IPS-NIHi11 (cell line): ENCODE measurements at regions not wholly inside any gene's neighbourhood (a gene's known extent, or its start where the extent isn't known, plus 50 kb on each side); places are given as distances from the start of the nearest gene placed in this dataset.

ENCODE experiments used
- DNase-seq: peaks from one replicate; pipeline ENCODE4 v3.0.0; 2012; ENCODE audit warnings: mixed read lengths, low spot score

DNA sequence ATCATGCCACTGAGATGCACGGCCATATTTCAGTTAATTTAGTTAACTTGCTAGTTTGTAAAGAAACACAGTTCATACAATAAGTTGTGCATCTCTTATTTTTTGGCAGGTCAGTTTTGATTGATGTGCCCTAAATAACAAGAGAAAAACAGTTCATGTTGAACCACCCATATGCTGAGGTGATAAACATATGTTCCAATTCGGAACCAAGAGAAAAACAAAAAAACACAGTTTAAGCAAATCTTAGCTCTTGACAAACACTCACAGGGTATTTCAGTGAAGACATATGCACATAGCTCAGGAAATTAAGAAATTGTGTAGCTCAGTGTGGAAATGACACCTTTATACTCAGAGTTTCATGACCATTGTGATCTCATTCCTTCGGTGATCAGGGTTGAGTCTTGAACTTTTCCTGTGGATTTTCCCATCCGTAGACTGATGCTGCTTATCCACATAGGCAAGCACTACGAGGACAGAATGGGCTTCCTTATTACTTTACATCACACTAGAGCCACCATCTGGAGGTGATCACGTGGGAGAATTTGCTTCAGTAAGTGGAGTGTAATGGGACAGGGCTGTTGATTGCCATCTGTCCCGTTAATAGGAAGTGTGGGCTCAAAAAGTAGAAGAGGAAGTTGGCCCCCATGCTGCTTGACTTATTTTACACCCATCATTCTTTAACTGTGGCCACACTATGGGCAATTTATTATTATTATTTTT is 773.0 kb downstream of the MTRR start:
- no peak for DNase-seq

GRCh38 chr5:8644377-8644776 is 775.4 kb downstream of the MTRR start:
- DNase-seq, result no peak

GRCh38 chr5:8647111-8647510 is 778.2 kb downstream of the MTRR start:
- no peak for DNase-seq

DNA sequence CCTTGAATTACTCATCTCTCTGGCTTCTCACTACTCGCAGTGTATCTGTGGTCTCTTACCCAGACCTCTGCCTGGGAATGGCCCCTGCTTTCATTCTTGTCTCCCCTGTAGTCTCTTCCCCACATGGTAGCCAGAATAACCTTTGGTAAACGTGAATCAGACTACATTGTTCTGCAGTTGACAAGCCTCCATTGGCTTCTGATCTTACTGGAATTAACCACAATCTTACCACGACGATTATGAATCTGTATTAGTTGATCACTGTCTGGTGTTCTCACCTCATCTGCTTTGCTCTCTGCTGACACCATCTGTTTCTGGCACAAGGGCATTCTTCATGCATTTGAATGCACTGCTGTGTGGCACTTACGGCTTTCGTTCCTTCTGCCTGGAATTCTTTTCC is 781.2 kb downstream of the MTRR start:
- no peak for DNase-seq

- no peak for DNase-seq
Observed at GRCh38 chr5:8660133-8660893, 791.4 kb downstream of the MTRR start.

DNA sequence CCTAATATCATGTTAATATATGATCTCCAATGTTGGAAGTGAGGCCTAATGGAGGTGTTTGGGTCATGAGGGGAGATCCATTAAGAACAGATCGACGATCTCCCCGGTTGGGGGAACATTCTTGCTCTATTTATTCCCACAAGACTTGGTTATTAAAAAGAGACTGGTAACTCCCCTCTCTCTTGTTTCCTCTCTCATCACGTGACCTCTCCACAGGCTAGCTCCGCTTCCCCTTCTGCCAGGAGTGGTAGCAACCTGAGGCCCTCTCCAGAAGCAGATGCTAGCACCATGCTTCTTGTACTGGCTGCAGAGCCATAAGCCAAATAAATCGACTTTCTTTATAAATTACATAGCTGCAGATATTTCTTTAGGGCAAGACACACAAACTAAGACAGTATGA is 794.4 kb downstream of the MTRR start:
- DNase-seq, result no peak

GRCh38 chr5:8675182-8675581 is 806.2 kb downstream of the MTRR start:
- no peak for DNase-seq

DNA sequence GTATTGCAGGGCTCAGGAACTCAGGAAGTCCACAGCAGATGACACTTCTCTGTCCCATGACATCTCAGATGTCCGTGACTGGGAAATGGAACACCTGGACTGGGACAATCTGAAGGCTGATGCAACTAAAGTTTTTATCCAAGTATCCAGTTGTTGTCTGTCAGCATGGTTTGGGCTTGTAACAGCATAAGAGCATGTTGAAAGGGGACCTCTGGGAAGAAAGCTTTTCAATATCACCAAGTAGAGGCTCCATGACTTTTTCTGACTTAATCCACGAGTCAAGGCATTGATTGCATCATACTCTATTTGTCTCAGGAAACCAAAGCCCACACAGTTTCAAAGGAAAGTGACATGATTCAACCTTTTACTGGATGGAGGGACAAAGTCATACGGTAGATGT is 807.7 kb downstream of the MTRR start:
- no peak for DNase-seq

DNA sequence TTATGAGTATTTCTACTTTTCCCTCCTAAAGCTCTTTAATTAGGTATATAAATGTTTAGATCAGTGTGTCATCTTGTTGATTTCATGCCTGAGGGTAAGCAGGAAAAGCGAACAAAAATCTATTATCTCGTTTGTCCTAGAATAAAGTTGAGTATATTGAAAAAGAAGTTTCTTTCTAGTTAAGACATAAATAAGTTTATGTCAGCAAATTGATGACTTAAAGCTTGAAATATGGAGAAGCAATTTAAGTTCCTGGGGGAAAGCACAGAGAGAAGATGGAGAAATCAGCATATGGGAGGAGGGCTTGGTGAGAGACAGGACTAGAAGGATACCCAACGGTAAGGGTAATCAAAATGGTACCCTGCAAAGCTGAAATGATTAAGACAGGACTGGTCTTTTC is 813.4 kb downstream of the MTRR start:
- no peak for DNase-seq

DNA sequence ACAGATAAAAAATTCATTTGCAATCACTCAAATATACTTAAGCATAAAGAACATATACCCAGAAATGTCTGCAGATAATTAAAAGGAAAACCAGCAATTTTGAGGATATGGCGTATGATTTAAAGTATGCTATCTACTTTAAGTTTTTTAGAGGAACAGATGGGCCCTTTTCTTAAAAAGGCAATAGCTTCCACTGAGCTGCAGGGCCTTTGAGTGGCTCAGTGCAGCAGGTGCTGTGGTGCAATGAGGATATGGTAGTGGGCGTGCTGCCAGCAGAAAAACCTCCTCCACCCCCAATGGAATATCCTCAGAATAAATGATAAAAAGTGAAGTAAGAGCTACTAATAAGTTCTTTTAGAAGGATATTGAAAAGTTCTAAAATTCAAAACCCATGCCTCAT is 814.5 kb downstream of the MTRR start:
- no peak for DNase-seq

DNA sequence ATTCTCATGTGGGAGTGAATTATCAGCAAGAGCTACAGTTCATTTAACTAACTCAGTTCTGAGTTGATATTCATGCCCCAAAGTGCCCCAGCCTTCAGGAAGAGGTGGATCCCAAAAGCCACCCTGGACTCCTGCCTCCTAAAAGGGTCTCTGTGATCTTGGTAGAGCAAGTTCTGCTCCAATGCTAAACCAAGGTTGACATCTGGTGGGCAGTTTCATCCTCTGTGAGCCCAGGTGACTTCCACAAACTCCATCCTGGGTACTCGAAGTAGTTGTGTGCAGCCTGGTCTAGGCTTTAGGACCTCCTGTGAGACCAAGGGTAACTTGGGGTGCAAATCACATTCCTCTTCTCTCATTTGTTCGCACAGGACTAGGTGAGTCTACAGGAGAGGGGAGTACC is 816.8 kb downstream of the MTRR start:
- DNase-seq, result no peak

GRCh38 chr5:8686707-8687106 is 817.8 kb downstream of the MTRR start:
- no peak for DNase-seq

- DNase-seq, result no peak
Observed at GRCh38 chr5:8689773-8690172, 820.8 kb downstream of the MTRR start.

DNA sequence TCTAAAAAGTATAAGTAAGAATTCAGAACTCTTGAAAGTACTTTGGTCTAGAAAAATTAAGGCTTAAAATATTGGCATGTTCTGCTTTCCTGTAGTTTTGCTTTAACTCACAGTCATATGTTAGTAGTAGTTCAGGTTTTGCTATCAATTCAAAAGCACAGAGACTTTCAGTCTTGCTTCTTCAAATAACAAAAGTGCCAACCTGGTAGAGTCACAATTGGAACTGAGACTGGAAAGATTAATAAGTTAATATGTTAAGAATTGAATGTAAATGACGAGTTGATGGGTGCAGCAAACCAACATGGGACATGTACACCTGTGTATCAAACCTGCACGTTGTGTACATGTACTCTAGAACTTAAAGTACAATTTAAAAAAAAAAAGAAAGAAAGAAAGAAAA is 822.3 kb downstream of the MTRR start:
- DNase-seq, result no peak

- no peak for DNase-seq
Observed at GRCh38 chr5:8693341-8693844, 824.4 kb downstream of the MTRR start.

DNA sequence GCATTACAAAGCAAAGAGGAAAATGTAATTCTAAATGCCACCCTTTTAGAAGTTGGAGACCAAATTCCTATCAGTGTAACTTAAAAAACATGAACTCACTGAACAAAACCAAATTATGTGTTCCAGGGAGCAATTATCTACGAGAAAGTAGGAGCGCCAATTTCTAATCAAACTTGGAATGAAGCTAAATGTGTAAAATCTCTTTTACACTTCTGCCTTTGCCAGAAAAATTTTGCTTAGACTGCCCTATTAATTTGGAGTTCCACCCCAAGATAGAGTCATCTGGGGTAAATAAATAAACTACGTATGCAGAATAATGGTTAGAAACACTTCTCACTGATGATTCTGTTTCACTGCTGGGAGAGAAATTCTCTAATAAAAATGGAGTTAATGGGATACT is 825.6 kb downstream of the MTRR start:
- DNase-seq, result no peak

DNA sequence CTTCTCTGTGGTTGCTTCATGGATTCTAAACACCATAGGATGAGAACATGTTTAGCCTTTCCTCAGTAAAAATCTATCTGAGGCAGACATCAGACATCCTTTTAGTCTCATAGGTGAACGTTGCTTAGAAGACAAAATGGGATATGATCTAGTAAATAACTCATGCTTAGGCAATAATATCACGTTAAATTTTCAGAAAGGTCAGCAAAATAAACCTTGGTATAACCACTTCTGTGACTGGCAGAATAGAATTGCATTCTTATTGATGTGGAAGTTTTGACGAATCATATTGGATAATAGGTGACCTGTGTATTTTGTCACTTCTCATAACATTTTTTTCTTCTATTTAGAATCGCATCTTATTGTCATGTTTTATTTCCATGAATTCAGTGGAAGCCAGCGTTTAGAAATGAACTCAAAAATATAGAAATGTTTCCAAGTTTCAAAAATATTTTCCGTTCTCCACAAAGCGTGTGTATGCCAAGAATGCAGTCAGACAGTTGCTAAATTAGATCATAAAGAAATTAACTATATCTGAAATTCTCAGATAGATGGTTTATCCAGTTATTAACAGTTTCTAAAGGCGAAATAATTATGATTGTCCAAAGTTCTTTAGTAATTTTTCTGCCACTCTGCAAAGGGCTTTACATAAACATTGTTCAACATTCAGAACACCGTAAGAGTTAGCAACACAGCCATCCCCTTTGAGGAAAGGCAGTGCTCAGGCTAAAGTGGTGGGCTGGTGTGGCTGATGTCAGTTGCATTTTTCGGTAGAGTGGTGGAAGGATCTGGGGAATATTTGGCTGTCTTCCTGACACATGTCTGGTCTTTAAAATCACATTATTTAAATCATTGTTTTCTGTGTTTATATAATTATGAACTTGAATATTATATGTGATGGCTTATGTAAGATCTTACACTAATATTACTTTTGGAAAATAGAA is 827.2 kb downstream of the MTRR start:
- DNase-seq, result no peak

GRCh38 chr5:8700222-8700621 is 831.3 kb downstream of the MTRR start:
- DNase-seq, result no peak

GRCh38 chr5:8700671-8701070 is 831.7 kb downstream of the MTRR start:
- DNase-seq, result no peak

GRCh38 chr5:8701251-8701650 is 832.3 kb downstream of the MTRR start:
- DNase-seq, result no peak

DNA sequence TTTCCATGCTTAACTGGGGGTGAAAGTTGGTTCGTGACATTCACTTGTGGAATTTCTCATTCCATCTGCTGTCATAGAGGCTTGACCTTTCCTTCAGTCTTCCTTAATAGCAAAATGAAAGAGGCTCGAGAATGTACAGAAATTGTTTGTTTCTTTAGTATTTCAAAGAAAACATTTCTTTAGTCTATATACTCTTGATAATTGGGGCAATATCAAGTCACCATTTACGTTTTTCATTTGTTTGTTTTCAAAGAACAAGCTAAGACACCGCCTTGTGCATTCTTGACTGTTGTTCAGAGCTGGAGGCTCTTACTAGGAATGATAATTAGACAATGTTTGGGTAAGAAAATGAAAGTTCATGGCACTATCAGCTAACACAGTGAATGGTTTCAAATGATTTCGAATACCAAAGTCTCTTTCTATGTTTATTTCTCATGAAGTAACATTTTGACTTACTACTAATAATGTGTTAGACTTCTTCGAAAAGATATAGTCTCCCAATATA is 835.4 kb downstream of the SEMA5A start:
- DNase-seq, result no peak

- DNase-seq, result no peak
Observed at GRCh38 chr5:8714198-8714597, 831.7 kb downstream of the SEMA5A start.
